Trophoblast cell (in vitro differentiated cells and primary cell): ENCODE measurements at regions not wholly inside any gene's neighbourhood (a gene's known extent, or its start where the extent isn't known, plus 50 kb on each side); places are given as distances from the start of the nearest gene placed in this dataset.

Source experiments
- DNase-seq, 2 donors: peaks; one replicate each; pipeline ENCODE4 v3.0.0-alpha.2; 2016
- H2AFZ ChIP-seq: 2 replicates; pipeline ENCODE4 v1.6.1; 2013; ENCODE audit warnings: low read length, moderate library complexity, mild to moderate bottlenecking; ENCODE audit not compliant: insufficient read depth, poor library complexity
- H2AK5ac ChIP-seq: 2 replicates; pipeline ENCODE4 v1.6.1; 2013; ENCODE audit warnings: mild to moderate bottlenecking, low read length
- H2BK120ac ChIP-seq: 2 replicates; pipeline ENCODE4 v1.6.1; 2013; ENCODE audit warnings: low read length, mild to moderate bottlenecking, moderate library complexity; ENCODE audit not compliant: insufficient read depth, poor library complexity
- H2BK12ac ChIP-seq: 2 replicates; pipeline ENCODE4 v1.6.1; 2013; ENCODE audit warnings: mild to moderate bottlenecking, low read length, moderate library complexity
- H2BK5ac ChIP-seq: 2 replicates; pipeline ENCODE4 v1.6.1; 2013; ENCODE audit warnings: low read length, low read depth, moderate library complexity, mild to moderate bottlenecking; ENCODE audit not compliant: poor library complexity
- H3K14ac ChIP-seq: 2 replicates; pipeline ENCODE4 v1.6.1; 2013; ENCODE audit warnings: mild to moderate bottlenecking, low read length
- H3K18ac ChIP-seq: 2 replicates; pipeline ENCODE4 v1.6.1; 2013; ENCODE audit warnings: mild to moderate bottlenecking, low read length
- H3K23ac ChIP-seq: 2 replicates; pipeline ENCODE4 v1.6.1; 2013; ENCODE audit warnings: low read length
- H3K27ac ChIP-seq: 2 replicates; pipeline ENCODE4 v1.5.1; 2013; ENCODE audit warnings: low read depth, mild to moderate bottlenecking, inconsistent platforms, low read length, moderate library complexity
- H3K27me3 ChIP-seq: 2 replicates; pipeline ENCODE4 v1.6.1; 2013; ENCODE audit warnings: inconsistent platforms, mild to moderate bottlenecking, low read length, moderate library complexity; ENCODE audit not compliant: insufficient read depth
- H3K36me3 ChIP-seq, 2 experiments: 1 replicate in 1 of 2; 2 replicates in 1 of 2; pipeline ENCODE4 v1.6.1; 2013; ENCODE audit warnings: low read length in 2 of 2, mild to moderate bottlenecking in 2 of 2, moderate library complexity in 1 of 2; ENCODE audit not compliant: insufficient read depth in 2 of 2, control insufficient read depth in 1 of 2
- H3K4ac ChIP-seq: 2 replicates; pipeline ENCODE4 v1.6.1; 2013; ENCODE audit warnings: low read depth, mild to moderate bottlenecking, low read length, moderate library complexity
- H3K4me1 ChIP-seq, 2 experiments: 1 replicate in 1 of 2; 2 replicates in 1 of 2; pipeline ENCODE4 v1.6.1; 2013; ENCODE audit warnings: low read length in 2 of 2, mild to moderate bottlenecking in 2 of 2, moderate library complexity in 1 of 2; ENCODE audit not compliant: insufficient read depth in 2 of 2, control insufficient read depth in 1 of 2
- H3K4me2 ChIP-seq: 2 replicates; pipeline ENCODE4 v1.6.1; 2013; ENCODE audit warnings: inconsistent platforms, mild to moderate bottlenecking, low read length, moderate library complexity
- H3K4me3 ChIP-seq: 2 replicates; pipeline ENCODE4 v1.5.1; 2013; ENCODE audit warnings: mild to moderate bottlenecking, low read depth, low read length, inconsistent platforms
- H3K79me1 ChIP-seq: one replicate; pipeline ENCODE4 v1.6.1; 2013; ENCODE audit warnings: low read length
- H3K79me2 ChIP-seq: 2 replicates; pipeline ENCODE4 v1.6.1; 2013; ENCODE audit warnings: low read length, mild to moderate bottlenecking; ENCODE audit not compliant: control insufficient read depth, insufficient read depth, poor library complexity
- H3K9ac ChIP-seq: 2 replicates; pipeline ENCODE4 v1.6.1; 2013; ENCODE audit warnings: mild to moderate bottlenecking, low read length
- H3K9me3 ChIP-seq: 2 replicates; pipeline ENCODE4 v1.6.1; 2013; ENCODE audit warnings: low read depth, mild to moderate bottlenecking, control low read depth, inconsistent platforms, low read length; ENCODE audit not compliant: insufficient read depth
- H4K12ac ChIP-seq: 2 replicates; pipeline ENCODE4 v1.6.1; 2013; ENCODE audit warnings: low read depth, mild to moderate bottlenecking, low read length, moderate library complexity
- H4K8ac ChIP-seq: 2 replicates; pipeline ENCODE4 v1.6.1; 2013; ENCODE audit warnings: low read depth, mild to moderate bottlenecking, low read length, moderate library complexity
- H4K91ac ChIP-seq: one replicate; pipeline ENCODE4 v1.6.1; 2013; ENCODE audit warnings: low read depth, mild to moderate bottlenecking, low read length, moderate library complexity
- WGBS: extraction: QIAGEN DNeasy Blood & Tissue Kit; methylation state at CpG from one replicate; pipeline ENCODE4 v1.1.7; 2013; ENCODE audit warnings: missing lambda C conversion rate; ENCODE audit not compliant: insufficient read length, insufficient coverage; ENCODE audit errors: extremely low coverage; 5-methylcytosine and 5-hydroxymethylcytosine counted together

DNA sequence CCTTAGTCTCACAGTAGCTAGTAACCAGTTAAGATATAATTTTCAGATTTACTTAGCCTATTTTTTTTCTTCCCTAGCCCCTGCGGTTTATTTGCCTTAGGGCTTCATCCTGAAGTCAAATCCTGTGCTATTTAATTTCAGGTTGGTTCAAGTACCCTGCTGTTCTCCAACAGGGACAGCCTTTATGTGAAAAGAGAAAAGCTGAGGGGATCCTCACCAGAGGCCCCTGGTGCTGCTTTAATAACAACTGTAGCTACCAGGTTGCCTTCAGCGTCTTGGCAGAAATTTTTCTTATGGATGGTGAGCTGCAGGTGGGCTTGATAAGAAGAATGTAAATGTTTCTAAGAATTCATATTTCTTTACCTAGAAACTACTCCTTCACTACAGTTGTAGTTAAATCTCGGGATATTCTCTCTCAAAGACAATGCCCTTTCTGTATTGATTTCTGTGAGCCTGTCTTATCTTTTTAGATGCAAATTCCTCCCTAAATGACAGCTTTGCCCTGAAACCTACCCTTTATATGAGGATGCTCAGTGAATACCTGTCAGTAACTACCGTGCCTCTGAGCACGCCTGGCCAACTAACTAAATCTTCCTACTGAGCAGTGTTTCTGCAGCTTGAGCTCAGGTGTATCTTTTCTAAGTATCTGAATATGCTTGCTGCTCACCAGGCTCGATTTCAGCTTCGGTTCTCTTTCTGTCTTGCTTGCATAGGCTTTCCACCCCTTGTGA lies 320.5 kb downstream of the MMUT start:
- H2BK12ac ChIP-seq = no peak overlapping the region
- H4K91ac ChIP-seq = no peak overlapping the region
- no peak overlapping the region for H3K18ac ChIP-seq
- H3K4me3 ChIP-seq = no peak overlapping the region
- H4K12ac ChIP-seq = no peak overlapping the region
- no peaks in the 10 kb centered on the region for H3K79me2 ChIP-seq
- no peak overlapping the region for H3K27ac ChIP-seq
- H3K27me3 ChIP-seq = no peaks in the 10 kb centered on the region
- H3K14ac ChIP-seq = no peak overlapping the region
- no peak overlapping the region for H3K4me2 ChIP-seq
- no peaks in the 10 kb centered on the region for H3K79me1 ChIP-seq
- H2BK5ac ChIP-seq = no peak overlapping the region
- no peak overlapping the region for H2AK5ac ChIP-seq
- no peak overlapping the region for H3K9ac ChIP-seq
- no peak overlapping the region for H3K4ac ChIP-seq
- no peak overlapping the region for H2BK120ac ChIP-seq
- no peak overlapping the region for H4K8ac ChIP-seq
- DNase-seq = no peak
- no CpG with 5 or more reads among the region's 7 CpGs for WGBS
- no peak overlapping the region for H3K23ac ChIP-seq
- H2AFZ ChIP-seq = no peak overlapping the region
- no peaks in the 10 kb centered on the region for H3K36me3 ChIP-seq
- H3K9me3 ChIP-seq = no peaks in the 10 kb centered on the region
- H3K4me1 ChIP-seq = no peaks in the 10 kb centered on the region

DNA sequence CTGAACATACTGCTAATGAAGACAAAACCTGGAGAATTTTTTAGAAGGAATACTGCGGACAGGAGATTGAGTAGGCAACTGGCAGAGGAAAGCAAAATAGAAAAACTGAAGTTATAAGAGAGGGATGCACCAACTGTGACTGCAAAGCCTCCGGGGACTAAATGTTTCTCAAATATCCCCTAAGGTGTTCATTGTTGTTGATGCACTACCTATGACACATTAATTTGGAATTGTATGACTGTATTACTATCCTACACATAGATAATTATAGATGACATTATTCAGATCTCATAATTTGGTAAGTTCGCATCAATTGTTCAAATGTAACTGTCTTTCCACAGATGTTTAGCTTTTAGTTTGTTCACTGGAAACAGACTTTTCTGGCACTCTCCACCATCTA lies 341.1 kb downstream of the MMUT start:
- Histone ChIP-seq H3K9ac (no peak overlapping the region), H4K12ac (no peak overlapping the region), H3K9me3 (no peaks in the 10 kb centered on the region), H3K23ac (no peak overlapping the region), H2BK12ac (no peak overlapping the region), H3K4ac (no peak overlapping the region), H3K79me1 (no peaks in the 10 kb centered on the region), H3K79me2 (no peaks in the 10 kb centered on the region), H4K8ac (no peak overlapping the region), H3K14ac (no peak overlapping the region), H2AFZ (no peak overlapping the region), H3K4me3 (no peak overlapping the region), H2AK5ac (no peak overlapping the region), H3K18ac (no peak overlapping the region), H4K91ac (no peak overlapping the region), H3K4me2 (no peak overlapping the region), H3K4me1 (no peaks in the 10 kb centered on the region), H3K27me3 (no peaks in the 10 kb centered on the region), H3K36me3 (no peaks in the 10 kb centered on the region), H2BK5ac (no peak overlapping the region), H3K27ac (no peak overlapping the region), H2BK120ac (no peak overlapping the region)
- WGBS = no CpG with 5 or more reads among the region's 3 CpGs
- DNase-seq = no peak

DNA sequence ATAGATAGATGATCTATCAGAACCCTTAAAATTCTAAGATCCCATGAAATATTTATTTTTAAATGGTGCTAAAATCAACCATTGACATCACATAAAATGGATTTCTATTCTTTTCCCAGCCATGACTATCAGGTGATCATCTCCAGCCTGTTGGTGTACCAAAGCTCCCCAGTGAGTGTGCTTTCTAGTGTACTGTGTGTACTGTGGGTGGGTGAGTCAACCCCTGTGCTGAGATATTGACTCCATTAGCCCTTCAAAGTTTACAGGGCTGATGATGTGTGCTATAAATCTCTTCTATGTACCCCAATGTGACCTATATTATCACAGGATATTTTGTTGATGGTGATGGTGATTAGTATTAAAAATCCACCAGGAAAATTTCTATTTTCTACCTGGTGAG lies 344.6 kb downstream of the MMUT start:
- no peak overlapping the region for H4K12ac ChIP-seq
- H3K4ac ChIP-seq = no peak overlapping the region
- no peak overlapping the region for H3K4me3 ChIP-seq
- H3K4me1 ChIP-seq = no peaks in the 10 kb centered on the region
- no peak overlapping the region for H4K8ac ChIP-seq
- no peaks in the 10 kb centered on the region for H3K9me3 ChIP-seq
- H2AFZ ChIP-seq = no peak overlapping the region
- no peaks in the 10 kb centered on the region for H3K27me3 ChIP-seq
- H2AK5ac ChIP-seq = no peak overlapping the region
- H3K36me3 ChIP-seq = no peaks in the 10 kb centered on the region
- H3K14ac ChIP-seq = no peak overlapping the region
- no peak overlapping the region for H3K18ac ChIP-seq
- no peak overlapping the region for H3K27ac ChIP-seq
- no peak overlapping the region for H3K23ac ChIP-seq
- no peak overlapping the region for H3K9ac ChIP-seq
- DNase-seq = no peak
- H2BK12ac ChIP-seq = no peak overlapping the region
- no peak overlapping the region for H2BK120ac ChIP-seq
- no peak overlapping the region for H4K91ac ChIP-seq
- H3K79me1 ChIP-seq = no peaks in the 10 kb centered on the region
- H3K4me2 ChIP-seq = no peak overlapping the region
- no peaks in the 10 kb centered on the region for H3K79me2 ChIP-seq
- no peak overlapping the region for H2BK5ac ChIP-seq

DNA sequence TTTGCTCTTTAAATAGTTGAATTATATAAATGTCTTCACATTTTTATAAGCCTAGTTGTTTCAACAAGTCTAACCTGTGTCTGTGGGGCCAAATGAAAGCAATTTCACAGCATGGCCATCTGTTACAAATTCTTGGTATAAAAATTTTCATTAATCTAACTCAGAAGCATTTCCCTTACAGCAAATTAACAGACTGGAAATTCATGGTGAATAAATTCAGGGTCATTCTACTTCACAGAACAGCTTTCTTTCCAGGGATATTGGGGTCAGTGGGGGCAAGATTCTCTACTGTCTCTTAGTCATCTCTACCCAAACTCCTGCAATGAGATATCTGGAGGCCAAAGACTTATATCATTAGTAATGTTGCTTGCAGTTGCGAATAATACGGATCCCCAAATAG lies 352.1 kb downstream of the MMUT start:
- Histone ChIP-seq H3K9me3 (no peaks in the 10 kb centered on the region), H2BK120ac (no peak overlapping the region), H3K36me3 (no peaks in the 10 kb centered on the region), H4K12ac (no peak overlapping the region), H2AFZ (no peak overlapping the region), H3K23ac (no peak overlapping the region), H3K4me1 (no peaks in the 10 kb centered on the region), H3K79me1 (no peaks in the 10 kb centered on the region), H3K4ac (no peak overlapping the region), H2BK5ac (no peak overlapping the region), H2BK12ac (no peak overlapping the region), H3K4me3 (no peak overlapping the region), H3K9ac (no peak overlapping the region), H3K14ac (no peak overlapping the region), H3K79me2 (no peaks in the 10 kb centered on the region), H4K8ac (no peak overlapping the region), H3K4me2 (no peak overlapping the region), H3K27me3 (no peaks in the 10 kb centered on the region), H3K27ac (no peak overlapping the region), H3K18ac (no peak overlapping the region), H2AK5ac (no peak overlapping the region), H4K91ac (no peak overlapping the region)
- WGBS = no CpG with 5 or more reads among the region's 2 CpGs
- DNase-seq = no peak
